K562 (cell line): ENCODE measurements at regions not wholly inside any gene's neighbourhood (a gene's known extent, or its start where the extent isn't known, plus 50 kb on each side); places are given as distances from the start of the nearest gene placed in this dataset.

ENCODE experiments used
- ATAC-seq: fragments of 200-7000 bp; cut with Tn5 transposase; 3 replicates; pipeline ENCODE4 v1.9.1; 2020; ENCODE audit warnings: moderate library complexity
- BruUV-seq: library from RNA; stranded (reverse); fragments of 400-500 nt; replicated peaks from 2 replicates; lab custom pipeline; 2021; lab: Mats Ljungman, UMichigan
- CTCF ChIA-PET: fragments of 300-600 bp; formaldehyde crosslinking; extraction: SDS; loops from one replicate; lab custom pipeline; 2021; ENCODE audit warnings: low intra/inter-chr PET ratio; lab: Yijun Ruan, JAX
- POLR2A ChIA-PET: fragments of 300-600, 350-650 bp; sonication (Branson Sonifier 250); formaldehyde crosslinking; extraction: SDS; loops from one replicate; lab custom pipeline; 2021; ENCODE audit warnings: antibody characterized with exemption, inconsistent platforms; lab: Yijun Ruan, JAX
- DNase-seq, 4 experiments: peaks; one replicate each; pipeline versions ENCODE4 v3.0.0 to v3.0.0-alpha.2; 2011 to 2018; ENCODE audit warnings: low spot score in 3 of 4, mixed read lengths in 3 of 4; ENCODE audit errors: extremely low read depth in 1 of 4
- FAIRE-seq: peaks from 2 replicates; lab custom pipeline; 2011; peaks lifted over from hg19 to GRCh38; lab: Jason Lieb, UNC
- H2AFZ ChIP-seq: 2 replicates; pipeline ENCODE4 v1.6.0; 2011; ENCODE audit warnings: low read depth, low read length, control low read depth, inconsistent platforms
- H3K27ac ChIP-seq: fragments of 200-600 bp; 3 replicates; pipeline ENCODE4 v1.8.0; 2011; ENCODE audit warnings: low read depth, mild to moderate bottlenecking, control low read depth, inconsistent platforms, low read length, moderate library complexity, mixed read lengths; ENCODE audit errors: extremely low read depth
- H3K27me3 ChIP-seq, 2 experiments: fragments of 300-600 bp in 1 of 2; 2 replicates in 1 of 2; 3 replicates in 1 of 2; pipeline versions ENCODE4 v1.6.0 to v1.8.0; 2011; ENCODE audit warnings: inconsistent platforms in 2 of 2, low read length in 2 of 2, mild to moderate bottlenecking in 1 of 2, mixed read lengths in 1 of 2, moderate library complexity in 1 of 2; ENCODE audit not compliant: control insufficient read depth in 2 of 2, insufficient read depth in 2 of 2
- H3K36me3 ChIP-seq: fragments of 300-600 bp; 3 replicates; pipeline ENCODE4 v1.8.0; 2011; ENCODE audit warnings: mild to moderate bottlenecking, low read length, inconsistent platforms; ENCODE audit not compliant: control insufficient read depth, insufficient read depth
- H3K4me1 ChIP-seq, 2 experiments: fragments of 200-600 bp in 1 of 2; replicated peaks in 1 of 2; 2 replicates in 1 of 2; 3 replicates in 1 of 2; pipeline versions ENCODE4 v1.5.1 to v1.8.0; 2011; ENCODE audit warnings: inconsistent platforms in 2 of 2, low read length in 2 of 2, mild to moderate bottlenecking in 1 of 2, mixed read lengths in 1 of 2, moderate library complexity in 1 of 2; ENCODE audit not compliant: control insufficient read depth in 2 of 2, insufficient read depth in 2 of 2
- H3K4me2 ChIP-seq: 2 replicates; pipeline ENCODE4 v1.6.1; 2011; ENCODE audit warnings: low read length, control low read depth, inconsistent platforms, mixed read lengths; ENCODE audit not compliant: insufficient read depth
- H3K4me3 ChIP-seq: fragments of 200-600 bp; sonication (generic), shearing (Covaris generic); 2 replicates; pipeline ENCODE4 v1.5.1; 2016; ENCODE audit warnings: control low read depth, inconsistent platforms
- H3K79me2 ChIP-seq: fragments of 200-600 bp; 3 replicates; pipeline ENCODE4 v1.8.0; 2011; ENCODE audit warnings: low read length, inconsistent platforms; ENCODE audit not compliant: control insufficient read depth, insufficient read depth
- H3K9ac ChIP-seq, 2 experiments: 2 replicates each; pipeline versions ENCODE4 v1.6.0 to v1.6.1; 2011; ENCODE audit warnings: low read depth in 2 of 2, low read length in 2 of 2, control low read depth in 1 of 2, inconsistent platforms in 1 of 2, mild to moderate bottlenecking in 1 of 2, mixed read lengths in 1 of 2; ENCODE audit not compliant: insufficient read depth in 1 of 2
- H3K9me1 ChIP-seq: one replicate; pipeline ENCODE4 v1.6.0; 2011; ENCODE audit warnings: inconsistent platforms, mild to moderate bottlenecking, low read length, moderate library complexity; ENCODE audit not compliant: control insufficient read depth, insufficient read depth
- H3K9me3 ChIP-seq: replicated peaks from 2 replicates; pipeline ENCODE4 v1.5.1; 2011; ENCODE audit warnings: low read depth, low read length, inconsistent platforms; ENCODE audit not compliant: control insufficient read depth, insufficient read depth
- H4K20me1 ChIP-seq: replicated peaks from 2 replicates; pipeline ENCODE4 v1.6.1; 2011; ENCODE audit warnings: low read length, inconsistent platforms, mixed read lengths; ENCODE audit not compliant: control insufficient read depth, insufficient read depth
- ASH1L ChIP-seq: fragments of 450-650 bp; IDR thresholded peaks from 2 replicates; pipeline ENCODE4 v1.6.1; 2018; ENCODE audit warnings: borderline replicate concordance, mild to moderate bottlenecking, low read depth; ENCODE audit not compliant: partially characterized antibody
- C11orf30 ChIP-seq: fragments of 450-650 bp; IDR thresholded peaks from 2 replicates; pipeline ENCODE4 v1.6.1; 2016; ENCODE audit warnings: low read depth, mild to moderate bottlenecking
- IFI16 ChIP-seq: fragments of 250-450 bp; sonication (Bioruptor Pico); IDR thresholded peaks from 2 replicates; pipeline ENCODE4 v2.1.2; 2022; ENCODE audit warnings: mild to moderate bottlenecking, inconsistent platforms
- NCOA6 ChIP-seq: fragments of 450-650 bp; IDR thresholded peaks from 2 replicates; pipeline ENCODE4 v1.6.1; 2017; ENCODE audit warnings: mild to moderate bottlenecking
- NELFE ChIP-seq: IDR thresholded peaks from 2 replicates; pipeline ENCODE4 v1.6.1; 2011; ENCODE audit warnings: mild to moderate bottlenecking; ENCODE audit not compliant: insufficient read depth, insufficient read length
- NFATC3 ChIP-seq: fragments of 450-650 bp; IDR thresholded peaks from 2 replicates; pipeline ENCODE4 v1.6.1; 2017; ENCODE audit warnings: mild to moderate bottlenecking
- NFIC ChIP-seq: fragments of 450-650 bp; IDR thresholded peaks from 2 replicates; pipeline ENCODE4 v1.6.1; 2017; ENCODE audit warnings: mild to moderate bottlenecking, inconsistent platforms
- NUFIP1 ChIP-seq: fragments of 450-650 bp; IDR thresholded peaks from 2 replicates; pipeline ENCODE4 v1.6.1; 2018; ENCODE audit not compliant: partially characterized antibody
- POLR2AphosphoS2 ChIP-seq: IDR thresholded peaks from 2 replicates; pipeline ENCODE4 v1.6.1; 2012; ENCODE audit warnings: low read length, improper control_type of control experiment
- PRPF4 ChIP-seq: fragments of 200-400 bp; formaldehyde crosslinking; IDR thresholded peaks from one replicate; pipeline ENCODE4 v1.6.1; 2017; ENCODE audit warnings: low read length, low read depth, mild to moderate bottlenecking; ENCODE audit not compliant: insufficient read depth, poor library complexity, severe bottlenecking
- SMC3 ChIP-seq: conservative IDR thresholded peaks from 2 replicates; pipeline ENCODE4 v1.6.1; 2011; ENCODE audit warnings: low read depth, low read length, improper control_type of control experiment; ENCODE audit not compliant: insufficient read depth
- SPI1 ChIP-seq: IDR thresholded peaks from 2 replicates; pipeline ENCODE4 v1.6.1; 2011; ENCODE audit warnings: low read depth, low read length, control low read depth, borderline replicate concordance
- TEAD2 ChIP-seq: fragments of 450-650 bp; IDR thresholded peaks from 2 replicates; pipeline ENCODE4 v1.6.1; 2016; ENCODE audit warnings: missing genetic modification characterization, control low read depth, missing compliant biosample characterization
- TGIF2 ChIP-seq: sonication (generic); formaldehyde crosslinking; IDR thresholded peaks from 2 replicates; pipeline ENCODE4 v1.8.1; 2022; ENCODE audit warnings: mild to moderate bottlenecking, missing genetic modification reagents, moderate library complexity
- THRA ChIP-seq: fragments of 450-650 bp; IDR thresholded peaks from 2 replicates; pipeline ENCODE4 v1.6.1; 2017; ENCODE audit warnings: mild to moderate bottlenecking, moderate library complexity
- ZBTB2 ChIP-seq: fragments of 450-650 bp; IDR thresholded peaks from 2 replicates; pipeline ENCODE4 v1.6.1; 2016; ENCODE audit warnings: antibody characterized with exemption
- ZNF695 ChIP-seq: fragments of 450-650 bp; formaldehyde crosslinking; IDR thresholded peaks from 2 replicates; pipeline ENCODE4 v1.4.0; 2020; ENCODE audit warnings: mild to moderate bottlenecking, moderate library complexity
- WGBS: fragments of 100-300 bp; shearing (Covaris generic); methylation state at CpG from one replicate; pipeline ENCODE4 v1.1.6; 2016; ENCODE audit warnings: low coverage, mixed read lengths; ENCODE audit not compliant: insufficient coverage; ENCODE audit errors: missing lambda C conversion rate; 5-methylcytosine and 5-hydroxymethylcytosine counted together
- in situ Hi-C: fragments of 300-500 bp; cut with MboI; formaldehyde crosslinking; loops from 4 replicates; pipeline ENCODE4 v1.15.0; 2018; ENCODE audit warnings: inconsistent platforms, mixed read lengths
- intact Hi-C: fragments of 100-400 bp; cut with micrococcal nuclease; formaldehyde crosslinking; loops from 2 replicates; pipeline ENCODE4 v1.14.2; 2022

DNA sequence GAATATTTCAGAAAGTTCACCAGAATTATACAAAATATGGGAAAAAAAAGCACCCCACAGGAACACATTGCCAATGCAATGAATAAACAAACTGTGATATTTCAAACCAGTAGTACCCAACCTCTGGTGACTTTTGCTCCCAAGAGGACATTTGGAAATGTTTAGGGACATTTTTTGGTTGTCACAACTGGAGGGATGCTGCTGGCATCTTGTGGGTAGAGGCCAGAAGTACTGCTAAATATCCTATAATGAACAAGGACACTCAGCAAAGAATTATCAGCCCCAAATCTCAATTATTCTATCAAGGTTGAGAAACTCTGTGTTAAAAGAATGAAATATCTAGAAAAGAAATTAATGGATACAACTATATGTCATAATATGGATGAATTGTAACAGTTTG is 1334.4 kb upstream of the FLRT2 start:
- Histone ChIP-seq H3K4me3 (no peak overlapping the region), H4K20me1 (no peaks in the 10 kb centered on the region), H3K9me1 (no peaks in the 10 kb centered on the region), H3K36me3 (no peaks in the 10 kb centered on the region), H3K9me3 (no peaks in the 10 kb centered on the region; the same call in 1 of the 2 replicates), H3K27ac (no peak overlapping the region), H3K9ac (no peak overlapping the region), H3K4me1 (no peaks in the 10 kb centered on the region), H2AFZ (no peak overlapping the region), H3K79me2 (no peaks in the 10 kb centered on the region), H3K4me2 (no peak overlapping the region), H3K27me3 (no peaks in the 10 kb centered on the region)
- DNase-seq (no peak), ATAC-seq (no peak), FAIRE-seq (no peak)
- no TSS peak for BruUV-seq
- ChIA-PET CTCF (no interaction called here), POLR2A (no interaction called here)
- intact Hi-C loops = no loop called here
- in situ Hi-C loops = no loop called here
- no peak for TF ChIP-seq TGIF2 (CRISPR knock-in tag)

GRCh38 chr14:84197704-84198103 is 1332.2 kb upstream of the FLRT2 start:
- Histone ChIP-seq H3K4me3 (no peak overlapping the region), H3K4me1 (no peaks in the 10 kb centered on the region), H3K79me2 (no peaks in the 10 kb centered on the region), H3K9ac (no peak overlapping the region), H3K4me2 (no peak overlapping the region), H3K9me1 (no peaks in the 10 kb centered on the region), H3K9me3 (no peaks in the 10 kb centered on the region), H2AFZ (no peak overlapping the region), H3K27me3 (no peaks in the 10 kb centered on the region), H3K27ac (no peak overlapping the region), H4K20me1 (no peaks in the 10 kb centered on the region), H3K36me3 (no peaks in the 10 kb centered on the region)
- DNase-seq (no peak), FAIRE-seq (no peak), ATAC-seq (no peak)
- BruUV-seq = no TSS peak
- no CpG with 5 or more reads among the region's 1 CpG for WGBS
- in situ Hi-C loops (no loop called here), intact Hi-C loops (no loop called here)
- ChIA-PET CTCF (no interaction called here), POLR2A (no interaction called here)
- TF ChIP-seq PRPF4 = no peak
- TF ChIP-seq NCOA6 = no peak
- no peak for TF ChIP-seq SPI1
- no peak for TF ChIP-seq ZNF695
- TF ChIP-seq ZBTB2 = no peak
- TF ChIP-seq NELFE = no peak
- TF ChIP-seq C11orf30 = no peak
- no peak for TF ChIP-seq NUFIP1
- no peak for TF ChIP-seq IFI16 (CRISPR knock-in tag)
- TF ChIP-seq ASH1L = no peak
- TF ChIP-seq TEAD2 = no peak
- no peak for TF ChIP-seq POLR2AphosphoS2
- no peak for TF ChIP-seq NFIC
- no peak for TF ChIP-seq NFATC3
- no peak for TF ChIP-seq THRA
- no peak for TF ChIP-seq SMC3
